PC-3 (cell line): ENCODE measurements at regions not wholly inside any gene's neighbourhood (a gene's known extent, or its start where the extent isn't known, plus 50 kb on each side); places are given as distances from the start of the nearest gene placed in this dataset.

ENCODE experiments used
- ATAC-seq: fragments of 200-7000 bp; cut with Tn5 transposase; 2 replicates; pipeline ENCODE4 v1.9.1; 2020; ENCODE audit warnings: mild to moderate bottlenecking, moderate library complexity
- BruUV-seq: library from RNA; stranded (reverse); fragments of 400-500 nt; replicated peaks from 2 replicates; lab custom pipeline; 2021; lab: Mats Ljungman, UMichigan
- CTCF ChIA-PET: fragments of 300-600 bp; sonication (Branson Sonifier 250); formaldehyde crosslinking; loops from one replicate; lab custom pipeline; 2022; ENCODE audit warnings: antibody characterized with exemption; lab: Charles Lee
- POLR2A ChIA-PET: fragments of 300-600 bp; sonication (Branson Sonifier 250); formaldehyde crosslinking; loops from one replicate; lab custom pipeline; 2022; ENCODE audit warnings: antibody characterized with exemption; ENCODE audit not compliant: unreplicated experiment; lab: Charles Lee
- DNase-seq: peaks from one replicate; pipeline ENCODE4 v3.0.0-alpha.2; 2015
- H2AFZ ChIP-seq: fragments of 300-600 bp; sonication (generic); 2 replicates; pipeline ENCODE4 v1.6.0; 2016; ENCODE audit warnings: antibody characterized with exemption, low read length
- H3F3A ChIP-seq: fragments of 300-600 bp; sonication (generic); one replicate; pipeline ENCODE4 v1.6.0; 2017; ENCODE audit warnings: antibody characterized with exemption, low read length, control low read depth, mild to moderate bottlenecking; ENCODE audit not compliant: unreplicated experiment
- H3K27ac ChIP-seq: fragments of 300-600 bp; sonication (generic); 2 replicates; pipeline ENCODE4 v1.5.1; 2016; ENCODE audit warnings: mild to moderate bottlenecking, low read length
- H3K27me3 ChIP-seq: fragments of 300-600 bp; sonication (generic); 2 replicates; pipeline ENCODE4 v1.6.1; 2016; ENCODE audit warnings: low read length, mixed read lengths
- H3K36me3 ChIP-seq: fragments of 300-600 bp; sonication (generic); 2 replicates; pipeline ENCODE4 v1.6.1; 2016; ENCODE audit warnings: low read depth, mixed run types, low read length, mixed read lengths
- H3K4me1 ChIP-seq: fragments of 300-600 bp; sonication (generic); 2 replicates; pipeline ENCODE4 v1.5.1; 2016; ENCODE audit warnings: low read length; ENCODE audit not compliant: insufficient read depth
- H3K4me2 ChIP-seq: fragments of 300-600 bp; sonication (generic); 2 replicates; pipeline ENCODE4 v1.6.0; 2016; ENCODE audit warnings: low read length
- H3K4me3 ChIP-seq: fragments of 300-600 bp; sonication (generic); 2 replicates; pipeline ENCODE4 v1.5.1; 2016; ENCODE audit warnings: mild to moderate bottlenecking, low read length, mixed read lengths
- H3K79me2 ChIP-seq: fragments of 300-600 bp; sonication (generic); 2 replicates; pipeline ENCODE4 v1.6.1; 2017; ENCODE audit warnings: low read length, mixed read lengths
- H3K9ac ChIP-seq: fragments of 300-600 bp; sonication (generic); 2 replicates; pipeline ENCODE4 v1.6.0; 2016; ENCODE audit warnings: mild to moderate bottlenecking, low read length
- H3K9me2 ChIP-seq: fragments of 300-600 bp; sonication (generic); replicated peaks from 2 replicates; pipeline ENCODE4 v1.6.1; 2016; ENCODE audit warnings: mixed run types, low read length, mixed read lengths
- H3K9me3 ChIP-seq: fragments of 300-600 bp; sonication (generic); 2 replicates; pipeline ENCODE4 v1.6.1; 2016; ENCODE audit warnings: low read length, mixed read lengths
- H4K20me1 ChIP-seq: fragments of 300-600 bp; sonication (generic); 2 replicates; pipeline ENCODE4 v1.6.1; 2016; ENCODE audit warnings: low read length, mixed read lengths
- CTCF ChIP-seq: fragments of 300-600 bp; sonication (generic); conservative IDR thresholded peaks from 2 replicates; pipeline ENCODE4 v1.5.1; 2017; ENCODE audit warnings: antibody characterized with exemption, low read depth, mild to moderate bottlenecking, low read length
- EZH2 ChIP-seq: fragments of 300-600 bp; sonication (generic); IDR thresholded peaks from one replicate; pipeline ENCODE4 v1.6.1; 2017; ENCODE audit warnings: antibody characterized with exemption, mild to moderate bottlenecking, low read length; ENCODE audit not compliant: unreplicated experiment
- EZH2phosphoT487 ChIP-seq: fragments of 300-600 bp; sonication (generic); IDR thresholded peaks from 2 replicates; pipeline ENCODE4 v1.6.1; 2018; ENCODE audit warnings: mild to moderate bottlenecking, antibody characterized with exemption, low read length, borderline replicate concordance
- intact Hi-C: fragments of 100-400 bp; cut with micrococcal nuclease; formaldehyde crosslinking; loops from 2 replicates; pipeline ENCODE4 v1.9.0; 2023

- CTCF ChIA-PET: no interaction called here
- ATAC-seq (peak; percentile 82), DNase-seq (peak; percentile 86)
- POLR2A ChIA-PET: no interaction called here
- peaks cover 13% of the 10 kb centered on the region for H3K4me1 ChIP-seq
- no peaks in the 10 kb centered on the region for H3K9me2 ChIP-seq
- no peaks in the 10 kb centered on the region for H3K27me3 ChIP-seq
- no peaks in the 10 kb centered on the region for H3K9me3 ChIP-seq
- H3K36me3 ChIP-seq: no peaks in the 10 kb centered on the region
- H3K4me3 ChIP-seq: no peak overlapping the region
- H3K4me2 ChIP-seq: no peak overlapping the region
- no peak overlapping the region for H2AFZ ChIP-seq
- no peaks in the 10 kb centered on the region for H4K20me1 ChIP-seq
- no peak overlapping the region for H3K9ac ChIP-seq
- intact Hi-C loops: no loop called here
- no peaks in the 10 kb centered on the region for H3K79me2 ChIP-seq
- no peak for TF ChIP-seq EZH2phosphoT487
- no peak for TF ChIP-seq CTCF
- no peak for TF ChIP-seq EZH2
- no TSS peak for BruUV-seq
- no peaks in the 10 kb centered on the region for H3F3A ChIP-seq
- H3K27ac ChIP-seq: no peak overlapping the region
Observed at GRCh38 chr5:82820188-82820587, 257.0 kb downstream of the TMEM167A start.

- no peak for DNase-seq
- intact Hi-C loops: no loop called here
- ChIA-PET CTCF (no interaction called here), POLR2A (no interaction called here)
- H3K4me1 ChIP-seq: peaks cover 13% of the 10 kb centered on the region
- H3K4me2 ChIP-seq: no peak overlapping the region
- H4K20me1 ChIP-seq: no peaks in the 10 kb centered on the region
- H3K4me3 ChIP-seq: no peak overlapping the region
- no peak overlapping the region for H2AFZ ChIP-seq
- TF ChIP-seq EZH2phosphoT487 (no peak), CTCF (no peak), EZH2 (no peak)
- no TSS peak for BruUV-seq
- no peaks in the 10 kb centered on the region for H3K27me3 ChIP-seq
- H3K36me3 ChIP-seq: no peaks in the 10 kb centered on the region
- H3K9ac ChIP-seq: no peak overlapping the region
- no peak for ATAC-seq
- H3F3A ChIP-seq: no peaks in the 10 kb centered on the region
- H3K9me3 ChIP-seq: no peaks in the 10 kb centered on the region
- H3K27ac ChIP-seq: no peak overlapping the region
- H3K9me2 ChIP-seq: no peaks in the 10 kb centered on the region
- no peaks in the 10 kb centered on the region for H3K79me2 ChIP-seq
Observed at GRCh38 chr5:82817897-82818676, 259.1 kb downstream of the TMEM167A start.

- ATAC-seq (no peak), DNase-seq (no peak)
- ChIA-PET CTCF (no interaction called here), POLR2A (no interaction called here)
- TF ChIP-seq EZH2 (no peak), EZH2phosphoT487 (no peak), CTCF (no peak)
- H3K9me3 ChIP-seq: no peaks in the 10 kb centered on the region
- intact Hi-C loops: no loop called here
- H3K4me3 ChIP-seq: no peak overlapping the region
- peaks cover 13% of the 10 kb centered on the region for H3K4me1 ChIP-seq
- no peaks in the 10 kb centered on the region for H3K79me2 ChIP-seq
- H3K27ac ChIP-seq: no peak overlapping the region
- no peaks in the 10 kb centered on the region for H4K20me1 ChIP-seq
- no peaks in the 10 kb centered on the region for H3K27me3 ChIP-seq
- no peak overlapping the region for H3K4me2 ChIP-seq
- no peak overlapping the region for H3K9ac ChIP-seq
- H2AFZ ChIP-seq: no peak overlapping the region
- no peaks in the 10 kb centered on the region for H3K36me3 ChIP-seq
- H3K9me2 ChIP-seq: no peaks in the 10 kb centered on the region
- BruUV-seq: no TSS peak
- H3F3A ChIP-seq: no peaks in the 10 kb centered on the region
Observed at GRCh38 chr5:82816926-82817325, 260.3 kb downstream of the TMEM167A start.
